NB4 (cell line): ENCODE measurements at regions not wholly inside any gene's neighbourhood (a gene's known extent, or its start where the extent isn't known, plus 50 kb on each side); places are given as distances from the start of the nearest gene placed in this dataset.

ENCODE experiments used
- MYC ChIP-seq: IDR thresholded peaks from 2 replicates; pipeline ENCODE4 v1.6.1; 2011; ENCODE audit warnings: low read depth, low read length
- POLR2A ChIP-seq: IDR thresholded peaks from 2 replicates; pipeline ENCODE4 v1.6.1; 2011; ENCODE audit warnings: mild to moderate bottlenecking; ENCODE audit not compliant: insufficient read length; ENCODE audit errors: extremely low read depth
- TF ChIP-seq, protein P1 (sequence below): IDR thresholded peaks from one replicate; pipeline ENCODE4 v1.5.1; 2012; ENCODE audit warnings: low read depth, low read length
- TF ChIP-seq, protein P2 (sequence below): IDR thresholded peaks from 2 replicates; pipeline ENCODE4 v1.6.1; 2011; ENCODE audit warnings: low read depth, low read length

- TF ChIP-seq, protein P1, sequence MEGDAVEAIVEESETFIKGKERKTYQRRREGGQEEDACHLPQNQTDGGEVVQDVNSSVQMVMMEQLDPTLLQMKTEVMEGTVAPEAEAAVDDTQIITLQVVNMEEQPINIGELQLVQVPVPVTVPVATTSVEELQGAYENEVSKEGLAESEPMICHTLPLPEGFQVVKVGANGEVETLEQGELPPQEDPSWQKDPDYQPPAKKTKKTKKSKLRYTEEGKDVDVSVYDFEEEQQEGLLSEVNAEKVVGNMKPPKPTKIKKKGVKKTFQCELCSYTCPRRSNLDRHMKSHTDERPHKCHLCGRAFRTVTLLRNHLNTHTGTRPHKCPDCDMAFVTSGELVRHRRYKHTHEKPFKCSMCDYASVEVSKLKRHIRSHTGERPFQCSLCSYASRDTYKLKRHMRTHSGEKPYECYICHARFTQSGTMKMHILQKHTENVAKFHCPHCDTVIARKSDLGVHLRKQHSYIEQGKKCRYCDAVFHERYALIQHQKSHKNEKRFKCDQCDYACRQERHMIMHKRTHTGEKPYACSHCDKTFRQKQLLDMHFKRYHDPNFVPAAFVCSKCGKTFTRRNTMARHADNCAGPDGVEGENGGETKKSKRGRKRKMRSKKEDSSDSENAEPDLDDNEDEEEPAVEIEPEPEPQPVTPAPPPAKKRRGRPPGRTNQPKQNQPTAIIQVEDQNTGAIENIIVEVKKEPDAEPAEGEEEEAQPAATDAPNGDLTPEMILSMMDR: no peak
- TF ChIP-seq MYC (no peak), POLR2A (no peak)
- TF ChIP-seq, protein P2, sequence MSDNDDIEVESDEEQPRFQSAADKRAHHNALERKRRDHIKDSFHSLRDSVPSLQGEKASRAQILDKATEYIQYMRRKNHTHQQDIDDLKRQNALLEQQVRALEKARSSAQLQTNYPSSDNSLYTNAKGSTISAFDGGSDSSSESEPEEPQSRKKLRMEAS: no peak
Observed at GRCh38 chr2:63764630-63765029, 77.1 kb upstream of the UGP2 start.
